ENCODE measurements at regions not wholly inside any gene's neighbourhood (a gene's known extent, or its start where the extent isn't known, plus 50 kb on each side); places are given as distances from the start of the nearest gene placed in this dataset.

GRCh38 chr7:46928719-46929118 lies 653.2 kb downstream of the TNS3 start:
- RAD21 ChIA-PET (ENCODE audit: unreplicated experiment) = no interaction called here
- no TSS peak for BruUV-seq (replicated peaks)

More at GRCh38 chr7:46928719-46929118, 653.2 kb downstream of the TNS3 start:
- Histone ChIP-seq H3K4me3 (no peak overlapping the region), H3K27me3 (replicated peaks in 1 of 2; ENCODE audit: control insufficient read depth in 2 of 2, insufficient read depth in 2 of 2, low read length in 1 of 2) (no peaks in the 10 kb centered on the region), H4K20me1 (ENCODE audit: control insufficient read depth, insufficient read depth) (no peaks in the 10 kb centered on the region), H3K9ac (ENCODE audit: control insufficient read depth, insufficient read depth, low read length) (no peak overlapping the region), H3K79me2 (ENCODE audit: control insufficient read depth, insufficient read depth, low read length) (no peaks in the 10 kb centered on the region), H3K27ac (ENCODE audit: control insufficient read depth, insufficient read depth) (no peak overlapping the region), H3K4me2 (ENCODE audit: control insufficient read depth, insufficient read depth) (no peak overlapping the region), H3K36me3 (ENCODE audit: control insufficient read depth in 2 of 2, insufficient read depth in 2 of 2, low read length in 1 of 2) (no peaks in the 10 kb centered on the region), H3K4me1 (ENCODE audit: control insufficient read depth, insufficient read depth, low read length) (no peaks in the 10 kb centered on the region), H3K9me3 (replicated peaks; ENCODE audit: control insufficient read depth, insufficient read depth, low read length) (no peaks in the 10 kb centered on the region), H2AFZ (ENCODE audit: control insufficient read depth, low read depth, low read length) (no peak overlapping the region)
- DNase-seq (ENCODE audit: low read depth, low spot score) (no peak), ATAC-seq (no peak), FAIRE-seq (no peak)
- in situ Hi-C loops (cut with MboI) (no loop called here), intact Hi-C loops (cut with micrococcal nuclease; ENCODE audit: unreplicated experiment) (no loop called here)
- ChIA-PET SMC1A (ENCODE audit: uncharacterized antibody, unreplicated experiment) (interaction anchor here (1.3 to 1.8 kb wide), 2 partner anchors 9 to 10 kb away, joined by 7 read pairs; no protein-coding TSS in a partner anchor), CTCF (no interaction called here), POLR2A (no interaction called here)
- TF ChIP-seq E4F1 (IDR thresholded peaks at IDR 0.05; ENCODE audit: borderline replicate concordance, partially characterized antibody) = no peak
- no peak for TF ChIP-seq POU2F2 (IDR thresholded peaks at IDR 0.05; ENCODE audit: borderline replicate concordance, low read depth, low read length)
- no peak for TF ChIP-seq EZH2 (IDR thresholded peaks at IDR 0.05; ENCODE audit: borderline replicate concordance, control insufficient read depth, low read depth, low read length)
- TF ChIP-seq CREB1 (IDR thresholded peaks at IDR 0.05; ENCODE audit: low read depth) = no peak
- no peak for TF ChIP-seq ZBED1 (IDR thresholded peaks at IDR 0.05; ENCODE audit: borderline replicate concordance)
- TF ChIP-seq BRCA1 (IDR thresholded peaks at IDR 0.05; ENCODE audit: low read depth, low read length) = no peak
- TF ChIP-seq LARP7 (IDR thresholded peaks at IDR 0.05) = no peak
- no peak for TF ChIP-seq ZNF274 (IDR thresholded peaks at IDR 0.05; ENCODE audit: insufficient read depth, insufficient read length)
- no peak for TF ChIP-seq SUZ12 (IDR thresholded peaks at IDR 0.05; ENCODE audit: unreplicated experiment)
- no peak for TF ChIP-seq TCF7 (IDR thresholded peaks at IDR 0.05; ENCODE audit: borderline replicate concordance)
- TF ChIP-seq NFYB (IDR thresholded peaks at IDR 0.05; ENCODE audit: insufficient read depth, low read depth, low read length) = no peak
- TF ChIP-seq KAT2A (conservative IDR thresholded peaks at IDR 0.05; ENCODE audit: control insufficient read depth, low read depth, low read length) = no peak
- no peak for TF ChIP-seq TARDBP (IDR thresholded peaks at IDR 0.05; ENCODE audit: borderline replicate concordance)
- no peak for TF ChIP-seq ZNF207 (IDR thresholded peaks at IDR 0.05; ENCODE audit: borderline replicate concordance)
- no peak for TF ChIP-seq REST (IDR thresholded peaks at IDR 0.05; ENCODE audit: low read depth, low read length)
- TF ChIP-seq RELA (IDR thresholded peaks at IDR 0.05; ENCODE audit: borderline replicate concordance, partially characterized antibody) = no peak
- TF ChIP-seq BACH1 (IDR thresholded peaks at IDR 0.05; ENCODE audit: borderline replicate concordance) = no peak
- no peak for TF ChIP-seq ZBTB4 (CRISPR knock-in tag; IDR thresholded peaks at IDR 0.05)
- 1% methylated on average over 4 of the region's 4 CpGs for WGBS (ENCODE audit: insufficient coverage, insufficient replicate concordance, low lambda C conversion rate, missing lambda C conversion rate)
